ENCODE measurements at regions not wholly inside any gene's neighbourhood (a gene's known extent, or its start where the extent isn't known, plus 50 kb on each side); places are given as distances from the start of the nearest gene placed in this dataset.

- H4K20me1 ChIP-seq (ENCODE audit: insufficient read depth), result no peaks in the 10 kb centered on the region
- H3K4me1 ChIP-seq (ENCODE audit: control insufficient read depth in 1 of 2, insufficient read depth in 2 of 2, low read length in 2 of 2), result peaks cover 0 to 19% of the 10 kb centered on the region in 2 experiments; a peak in 2 of 4 replicates
- intact Hi-C loops (cut with micrococcal nuclease), result no loop called here
- no peaks in the 10 kb centered on the region for H3K36me3 ChIP-seq (ENCODE audit: control insufficient read depth in 1 of 2, insufficient read depth in 2 of 2, low read length in 2 of 2)
- no peaks in the 10 kb centered on the region for H3K9me3 ChIP-seq (ENCODE audit: control insufficient read depth in 1 of 2, insufficient read depth in 1 of 2, low read depth in 1 of 2, low read length in 2 of 2)
- no peak overlapping the region for H3K4me3 ChIP-seq (replicated peaks in 1 of 2; ENCODE audit: low read depth in 1 of 2, low read length in 2 of 2)
- no peak for DNase-seq (ENCODE audit: low read depth, low spot score)
- H3K27me3 ChIP-seq (ENCODE audit: insufficient read depth, low read length), result no peaks in the 10 kb centered on the region
- H3K79me2 ChIP-seq (ENCODE audit: insufficient read depth, low read length), result no peaks in the 10 kb centered on the region
- POLR2A ChIA-PET, result no interaction called here
- H3K27ac ChIP-seq (ENCODE audit: low read depth, low read length), result no peak overlapping the region
- CTCF ChIA-PET, result no interaction called here
- no peak for ATAC-seq
- RAD21 ChIA-PET (ENCODE audit: low non-redundant PET in 1 of 2, low total read pairs in 2 of 2, uncharacterized antibody in 2 of 2, unreplicated experiment in 2 of 2), result no interaction called here
- no peak overlapping the region for H2AFZ ChIP-seq (ENCODE audit: low read depth, low read length, poor library complexity, severe bottlenecking)
- TF ChIP-seq ZBTB33 (IDR thresholded peaks at IDR 0.05; ENCODE audit: extremely low read depth, insufficient replicate concordance, low read length) (no peak), YY1 (IDR thresholded peaks at IDR 0.05; ENCODE audit: extremely low read depth, insufficient replicate concordance, low read depth, low read length) (no peak), ELF1 (IDR thresholded peaks at IDR 0.05; ENCODE audit: borderline replicate concordance, low read depth) (no peak), EZH2 (IDR thresholded peaks at IDR 0.05) (no peak), SRF (IDR thresholded peaks at IDR 0.05; ENCODE audit: low read depth) (no peak), RAD21 (IDR thresholded peaks at IDR 0.05; ENCODE audit: low read depth) (no peak), CBX3 (IDR thresholded peaks at IDR 0.05; ENCODE audit: low read depth) (no peak), EGR1 (IDR thresholded peaks at IDR 0.05; ENCODE audit: low read depth) (no peak), SP1 (IDR thresholded peaks at IDR 0.05; ENCODE audit: low read depth) (no peak), POLR2A (IDR thresholded peaks at IDR 0.05; ENCODE audit: borderline replicate concordance, extremely low read depth, insufficient read depth, insufficient read length) (no peak), POLR2AphosphoS5 (IDR thresholded peaks at IDR 0.05; ENCODE audit: low read depth, low read length) (no peak), TCF7L2 (IDR thresholded peaks at IDR 0.05; ENCODE audit: borderline replicate concordance, extremely low read depth, insufficient read depth, insufficient read length) (no peak), EZH2phosphoT487 (IDR thresholded peaks at IDR 0.05; ENCODE audit: borderline replicate concordance) (no peak), ZNF274 (IDR thresholded peaks at IDR 0.05; ENCODE audit: low read depth, low read length) (no peak), ATF3 (IDR thresholded peaks at IDR 0.05) (no peak)
- H3K9me2 ChIP-seq (ENCODE audit: insufficient read depth), result 0 out of 2 replicates have a peak, but pooled peaks cover 3% of the 10 kb centered on the region
- no TSS peak for BruUV-seq (replicated peaks)
- H3K9ac ChIP-seq (ENCODE audit: low read length), result no peak overlapping the region
- no peak overlapping the region for H3K4me2 ChIP-seq (ENCODE audit: low read length)
Observed at GRCh38 chr3:159923956-159924355, 64.7 kb upstream of the IL12A start.

Data from HCT116 (cell line).